ENCODE measurements at regions not wholly inside any gene's neighbourhood (a gene's known extent, or its start where the extent isn't known, plus 50 kb on each side); places are given as distances from the start of the nearest gene placed in this dataset.

- TF ChIP-seq CTCF (IDR thresholded peaks at IDR 0.05) (no peak), POLR2A (IDR thresholded peaks at IDR 0.05) (no peak), POLR2AphosphoS5 (IDR thresholded peaks at IDR 0.05; ENCODE audit: insufficient read depth in 1 of 2, low read depth in 1 of 2) (no peak)
Observed at GRCh38 chr17:72520665-72521303, 400.0 kb downstream of the SOX9 start.

Measured in vagina (tissue), 2 donors.